GM18867 (cell line): ENCODE measurements at regions not wholly inside any gene's neighbourhood (a gene's known extent, or its start where the extent isn't known, plus 50 kb on each side); places are given as distances from the start of the nearest gene placed in this dataset.

ENCODE experiments used
- ATAC-seq: cut with Tn5 transposase; IDR thresholded peaks from one replicate; pipeline ENCODE4 v1.9.1; 2021; ENCODE audit warnings: mild to moderate bottlenecking, moderate library complexity; ENCODE audit not compliant: unreplicated experiment

- no peak for ATAC-seq
Observed at GRCh38 chr5:85813146-85813545, 804.6 kb upstream of the COX7C start.

DNA sequence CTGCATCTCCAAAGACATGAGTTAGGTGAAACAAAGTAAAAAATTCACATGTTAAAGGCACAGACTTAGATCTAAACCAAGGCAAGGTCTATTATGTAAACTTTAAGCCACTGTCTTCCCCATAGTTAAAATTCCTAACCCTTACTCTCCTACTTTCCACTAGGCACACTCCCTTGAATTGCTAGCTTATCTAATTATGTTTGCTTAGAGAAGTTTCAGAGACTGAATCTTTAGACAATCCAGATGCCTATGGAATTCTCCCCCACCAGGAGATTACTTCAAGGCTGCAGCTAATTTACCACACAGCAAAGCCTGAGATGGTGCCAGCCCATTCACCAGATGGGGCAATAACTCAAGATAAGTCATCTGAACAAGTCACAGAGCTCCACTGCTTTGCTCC, 803.1 kb upstream of the COX7C start:
- no peak for ATAC-seq

DNA sequence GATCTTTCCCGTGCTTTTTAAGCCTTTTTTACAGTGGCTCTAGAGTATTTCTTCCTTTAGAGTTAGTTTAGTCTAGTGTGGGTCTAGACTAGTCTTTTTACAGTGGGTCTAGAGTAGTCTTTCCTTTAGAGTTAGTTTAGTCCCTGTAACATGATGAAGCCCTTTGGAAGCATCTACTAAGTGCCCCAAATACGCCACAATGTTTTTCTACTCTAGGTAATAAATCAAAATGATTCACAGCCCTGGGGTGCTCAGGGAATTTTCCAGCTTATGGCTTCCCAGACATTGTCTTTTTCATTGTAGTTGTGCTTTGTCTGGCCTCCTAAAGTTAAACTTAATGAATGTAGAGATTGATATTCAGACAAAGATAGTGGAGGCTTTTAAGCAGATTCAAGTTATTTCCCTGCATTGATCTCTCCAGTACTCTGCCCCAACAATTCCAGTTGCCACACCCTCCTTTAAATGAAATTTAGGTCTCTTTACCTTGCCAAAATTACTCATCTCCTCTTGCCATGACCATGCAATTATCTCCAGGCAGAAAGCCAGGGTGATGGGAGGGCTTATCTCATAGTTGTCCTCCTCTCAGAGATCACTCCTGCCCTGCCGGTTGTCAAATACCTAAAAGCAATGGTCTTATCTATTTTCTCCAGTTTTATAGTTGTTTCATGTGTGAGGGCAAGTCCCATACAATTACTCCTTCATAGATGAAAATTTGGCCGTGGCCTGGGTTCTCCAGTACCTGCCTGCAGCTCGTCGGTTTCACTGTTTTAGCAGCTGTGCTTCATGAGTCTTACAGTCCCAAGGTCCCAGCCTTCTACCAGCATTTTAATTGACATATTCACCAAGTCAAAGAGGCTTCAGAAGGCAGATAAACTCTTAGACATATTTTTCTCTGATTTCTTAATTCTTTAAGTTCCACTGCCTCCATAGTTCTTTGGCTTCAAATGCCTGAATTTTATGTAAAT, 794.0 kb upstream of the COX7C start:
- no peak for ATAC-seq

GRCh38 chr5:85838781-85839180, 779.0 kb upstream of the COX7C start:
- no peak for ATAC-seq

DNA sequence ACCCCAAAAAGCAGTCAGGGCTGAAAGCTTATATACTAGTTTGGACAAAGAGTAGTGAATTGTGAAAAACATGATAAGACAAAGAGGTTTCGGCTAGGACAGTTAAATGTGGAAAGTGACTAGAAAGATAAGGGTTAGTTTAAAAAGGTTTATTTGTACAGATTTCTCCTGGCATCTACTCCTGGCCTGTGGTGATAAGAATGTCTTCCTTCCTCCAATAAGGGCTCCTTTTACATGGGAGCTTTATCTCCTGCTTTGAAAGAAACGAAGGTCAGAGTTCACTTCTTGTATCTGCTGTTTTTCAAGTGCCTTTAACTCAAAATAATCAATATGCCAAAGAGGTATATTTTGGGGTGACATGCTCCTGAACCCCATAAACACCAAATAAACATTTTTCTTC, 776.1 kb upstream of the COX7C start:
- no peak for ATAC-seq

- ATAC-seq = no peak
Observed at GRCh38 chr5:85843535-85843934, 774.2 kb upstream of the COX7C start.

DNA sequence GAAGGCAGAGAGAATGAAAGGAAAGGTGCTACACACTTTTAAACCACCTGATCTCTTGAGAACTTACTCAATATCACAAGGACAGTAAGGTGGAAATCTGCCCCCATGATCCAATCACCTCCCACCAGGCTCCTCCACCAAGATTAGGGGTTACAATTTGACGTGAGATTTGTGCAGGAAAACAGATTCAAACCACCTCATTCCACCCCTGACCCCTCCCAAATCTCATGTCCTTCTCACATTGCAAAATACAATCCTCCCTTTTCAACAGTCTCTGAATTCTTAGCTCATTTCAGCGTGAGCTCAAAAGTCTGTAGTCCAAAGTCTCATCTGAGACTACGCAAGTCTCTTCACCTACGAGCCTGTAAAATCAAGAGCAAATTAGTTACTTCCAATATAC, 768.3 kb upstream of the COX7C start:
- no peak for ATAC-seq

GRCh38 chr5:85865296-85865695, 752.4 kb upstream of the COX7C start:
- no peak for ATAC-seq

DNA sequence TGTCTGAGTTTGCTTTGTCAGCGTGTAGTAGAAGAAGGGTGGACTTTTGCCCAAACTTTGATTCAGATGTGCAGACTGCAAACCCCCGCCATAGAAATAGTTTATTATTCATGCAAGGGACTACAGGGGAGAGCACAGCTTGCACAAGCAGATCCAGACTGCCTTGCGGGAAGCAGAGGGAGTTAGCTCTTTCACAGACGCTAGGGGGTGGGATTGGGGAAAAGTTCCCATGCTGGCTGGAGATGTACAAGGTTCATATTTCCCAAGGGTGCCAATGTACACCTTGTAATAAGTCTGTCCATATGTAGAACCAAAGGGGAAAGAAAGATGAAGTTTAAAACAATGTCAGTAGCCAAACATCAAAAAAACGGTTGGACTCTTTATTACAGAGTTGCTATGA, 749.7 kb upstream of the COX7C start:
- no peak for ATAC-seq

GRCh38 chr5:85893996-85894395, 723.7 kb upstream of the COX7C start:
- no peak for ATAC-seq

DNA sequence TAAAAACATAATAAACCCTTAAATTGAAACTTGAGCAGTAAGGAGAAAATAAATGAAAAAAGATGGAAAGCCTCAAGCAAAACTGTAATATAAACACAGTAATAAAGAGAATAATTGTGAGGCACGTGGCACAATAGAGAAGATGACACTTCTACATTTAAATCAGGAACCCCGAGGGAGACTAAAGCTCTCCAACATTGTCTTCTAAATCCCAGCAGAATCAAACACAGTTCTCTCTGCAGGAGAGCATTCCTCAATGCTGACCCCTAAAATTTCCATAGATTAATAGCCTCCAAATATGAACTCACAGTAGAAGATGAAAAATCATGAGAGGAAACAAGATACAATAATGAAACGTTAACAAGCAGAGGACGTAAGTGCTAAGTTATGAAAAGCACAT, 721.2 kb upstream of the COX7C start:
- no peak for ATAC-seq

- no peak for ATAC-seq
Observed at GRCh38 chr5:85906460-85906859, 711.3 kb upstream of the COX7C start.

- no peak for ATAC-seq
Observed at GRCh38 chr5:85910335-85910734, 707.4 kb upstream of the COX7C start.

DNA sequence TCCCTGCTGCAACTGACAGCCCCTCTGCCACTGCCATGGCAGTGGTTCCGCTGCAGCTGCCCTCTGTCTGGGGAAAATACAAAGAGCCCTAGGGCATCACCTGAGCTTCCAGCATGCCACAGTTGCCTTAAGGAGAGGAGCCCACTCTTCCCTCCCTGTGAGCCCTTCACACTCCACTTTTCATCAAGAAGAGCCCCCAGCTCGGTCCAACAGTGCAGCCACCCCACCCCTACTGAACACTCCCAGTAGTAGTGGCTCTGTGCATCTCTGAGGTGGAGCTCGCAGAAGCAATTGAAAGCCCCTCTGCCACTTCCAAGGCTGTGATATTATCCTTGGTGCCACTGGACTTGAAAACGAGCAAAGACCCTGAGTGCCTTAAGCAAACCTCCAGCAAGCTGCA, 696.8 kb upstream of the COX7C start:
- ATAC-seq = no peak

DNA sequence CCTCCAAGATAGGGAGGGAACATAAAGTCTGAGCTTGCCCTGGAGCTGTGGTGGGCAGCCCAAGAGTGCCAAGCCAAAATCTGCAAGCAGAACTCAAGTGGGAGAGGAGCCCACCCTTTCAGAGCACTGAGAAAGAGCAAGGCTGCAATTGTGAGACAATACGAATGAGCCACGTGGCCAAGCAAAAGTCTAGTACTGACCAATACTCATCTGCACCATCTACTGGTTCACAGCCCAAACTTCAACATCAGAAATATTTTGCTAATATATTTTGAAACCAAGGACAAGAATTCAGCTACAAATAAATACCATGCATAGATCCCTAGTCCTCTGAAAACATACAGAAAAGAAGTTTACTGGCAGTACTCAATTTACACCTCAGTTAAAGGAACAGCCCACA, 696.2 kb upstream of the COX7C start:
- no peak for ATAC-seq

DNA sequence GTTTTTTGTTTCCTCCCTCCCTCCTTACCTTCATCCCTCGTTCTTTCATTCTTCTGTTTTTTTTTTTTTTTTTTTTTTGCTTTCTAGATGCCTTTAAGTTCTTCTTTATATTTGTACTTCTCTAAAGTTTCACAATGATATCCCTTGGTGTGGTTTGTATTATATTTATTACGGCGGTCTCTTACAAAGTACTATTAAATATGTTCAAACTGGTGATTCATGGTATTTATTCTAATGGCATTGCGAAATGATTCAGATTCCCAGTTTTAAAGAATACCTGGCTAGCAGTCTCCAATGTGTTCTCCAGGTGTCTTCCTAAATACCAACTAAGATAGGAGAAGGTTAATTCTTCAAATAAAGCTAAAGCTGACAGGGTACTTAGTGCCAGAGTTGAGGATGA, 690.1 kb upstream of the COX7C start:
- ATAC-seq = no peak

GRCh38 chr5:85929713-85930112, 688.0 kb upstream of the COX7C start:
- ATAC-seq = no peak

DNA sequence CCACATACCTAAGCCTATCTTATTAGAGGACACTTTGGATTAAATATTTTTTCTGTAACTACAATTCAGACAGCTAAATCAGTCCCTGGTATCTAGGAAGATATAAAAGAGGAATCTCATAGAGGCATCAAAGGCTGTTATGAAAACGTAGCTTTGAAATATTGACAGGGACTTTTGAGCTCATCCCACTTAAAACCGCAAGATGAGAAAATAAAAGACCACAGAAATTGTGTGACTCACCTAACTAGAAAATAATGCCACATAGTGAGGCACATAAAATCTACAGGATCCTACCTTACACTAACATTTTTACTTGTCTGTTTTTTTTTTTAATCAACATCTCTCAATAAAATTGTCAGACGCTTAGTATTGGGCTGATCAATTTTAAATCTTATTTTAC, 686.5 kb upstream of the COX7C start:
- no peak for ATAC-seq

- ATAC-seq = no peak
Observed at GRCh38 chr5:85938201-85938600, 679.5 kb upstream of the COX7C start.

DNA sequence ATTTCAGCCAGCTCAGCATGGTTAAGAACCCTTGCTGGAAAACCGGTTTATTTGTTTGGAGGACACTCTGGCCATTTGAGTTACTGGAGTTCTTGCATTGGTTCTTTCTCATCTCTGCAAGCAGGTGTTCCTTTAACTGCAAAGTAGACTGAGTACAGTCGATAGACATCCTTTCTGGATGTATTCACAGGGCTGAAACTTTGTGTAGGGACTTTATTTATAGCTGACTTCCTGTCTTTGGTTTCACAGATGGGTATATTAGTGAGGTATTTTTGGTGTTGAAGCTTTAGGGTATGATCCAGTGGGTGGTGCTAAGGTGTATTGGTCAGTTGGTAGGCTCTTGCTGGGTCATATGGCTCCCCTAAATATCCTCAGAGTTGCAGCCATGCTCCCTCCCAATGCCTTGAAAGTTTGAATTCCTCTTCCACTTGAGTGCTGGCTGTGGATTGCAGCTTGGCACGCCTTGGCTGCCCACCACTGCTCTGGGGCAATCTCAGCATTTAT, 666.0 kb upstream of the COX7C start:
- no peak for ATAC-seq

- no peak for ATAC-seq
Observed at GRCh38 chr5:85952680-85953079, 665.1 kb upstream of the COX7C start.

- ATAC-seq = no peak
Observed at GRCh38 chr5:85967681-85968080, 650.1 kb upstream of the COX7C start.

DNA sequence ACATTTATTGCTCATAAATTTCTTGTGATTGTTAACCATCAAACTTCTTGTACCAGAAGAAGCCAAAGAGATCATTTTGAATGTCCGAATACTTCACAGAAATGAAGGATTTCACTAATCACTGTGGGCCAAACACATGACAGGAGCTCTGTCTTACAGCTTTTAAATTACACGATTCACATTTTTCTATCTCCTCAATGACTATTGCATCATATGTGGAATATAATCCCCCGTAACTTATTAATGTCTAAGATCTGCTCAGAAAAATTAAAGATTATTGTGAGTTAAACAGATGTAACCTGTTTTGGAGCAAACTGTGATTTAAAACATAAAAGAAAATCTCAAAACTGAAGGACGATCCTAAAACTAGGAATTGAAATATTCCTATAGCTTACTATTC, 645.2 kb upstream of the COX7C start:
- no peak for ATAC-seq
